Astrocyte of the cerebellum (primary cell): ENCODE measurements at regions not wholly inside any gene's neighbourhood (a gene's known extent, or its start where the extent isn't known, plus 50 kb on each side); places are given as distances from the start of the nearest gene placed in this dataset.
"Not testable (repeated sequence)": the region's sequence is repeated elsewhere in the genome, so short reads cannot be mapped to it uniquely, and the experiment has no call there.

Source experiments
- DNase-seq: peaks from one replicate; pipeline ENCODE4 v3.0.0-alpha.2; 2011; ENCODE audit warnings: low read depth
- H3K4me3 ChIP-seq: 2 replicates; pipeline ENCODE4 v1.5.1; 2011; ENCODE audit warnings: mild to moderate bottlenecking, low read depth, low read length, moderate library complexity
- CTCF ChIP-seq: IDR thresholded peaks from 2 replicates; pipeline ENCODE4 v1.5.1; 2012; ENCODE audit warnings: low read length, low read depth, moderate library complexity, mild to moderate bottlenecking; ENCODE audit errors: missing control alignments
- in situ Hi-C: cut with HindIII; loops from 2 replicates; pipeline ENCODE4 v1.10.0; 2017; ENCODE audit warnings: low sequenced_read_pairs

GRCh38 chr1:228842094-228842775 is 107.0 kb downstream of the RHOU start:
- H3K4me3 ChIP-seq: no peak overlapping the region
- in situ Hi-C loops: no loop called here
- TF ChIP-seq CTCF: no peak
- DNase-seq: peak; percentile 64

GRCh38 chr1:228845101-228845500 is 109.8 kb downstream of the RHOU start:
- TF ChIP-seq CTCF: no peak
- H3K4me3 ChIP-seq: no peak overlapping the region
- in situ Hi-C loops: no loop called here
- DNase-seq: no peak

GRCh38 chr1:228846952-228847351 is 111.7 kb downstream of the RHOU start:
- H3K4me3 ChIP-seq: no peak overlapping the region
- in situ Hi-C loops: no loop called here
- no peak for DNase-seq
- TF ChIP-seq CTCF: no peak

DNA sequence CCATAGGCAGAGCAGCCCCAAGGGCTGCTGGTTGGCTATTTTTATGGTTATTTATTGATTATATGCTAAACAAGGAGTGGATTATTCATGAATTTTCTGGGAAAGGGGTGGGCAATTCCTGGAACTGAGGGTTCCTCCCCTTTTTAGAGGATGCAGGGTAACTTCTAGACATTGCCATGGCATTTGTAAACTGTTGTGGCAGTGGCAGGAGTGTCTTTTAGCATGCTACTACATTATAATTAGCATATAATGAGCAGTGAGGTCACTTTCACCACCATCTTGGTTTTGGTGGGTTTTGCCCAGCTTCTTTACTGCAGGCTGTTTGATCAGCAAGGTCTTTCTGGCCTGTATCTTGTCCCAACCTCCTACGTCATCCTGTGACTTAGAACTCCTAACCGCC is 112.2 kb downstream of the RHOU start:
- H3K4me3 ChIP-seq, in situ Hi-C loops: not testable (repeated sequence)

GRCh38 chr1:228848406-228848805 is 113.1 kb downstream of the RHOU start:
- H3K4me3 ChIP-seq: no peak overlapping the region
- no peak for DNase-seq
- no peak for TF ChIP-seq CTCF
- in situ Hi-C loops: no loop called here

More for the DNA sequence above, 112.2 kb downstream of the RHOU start:
- not testable (repeated sequence) for DNase-seq

DNA sequence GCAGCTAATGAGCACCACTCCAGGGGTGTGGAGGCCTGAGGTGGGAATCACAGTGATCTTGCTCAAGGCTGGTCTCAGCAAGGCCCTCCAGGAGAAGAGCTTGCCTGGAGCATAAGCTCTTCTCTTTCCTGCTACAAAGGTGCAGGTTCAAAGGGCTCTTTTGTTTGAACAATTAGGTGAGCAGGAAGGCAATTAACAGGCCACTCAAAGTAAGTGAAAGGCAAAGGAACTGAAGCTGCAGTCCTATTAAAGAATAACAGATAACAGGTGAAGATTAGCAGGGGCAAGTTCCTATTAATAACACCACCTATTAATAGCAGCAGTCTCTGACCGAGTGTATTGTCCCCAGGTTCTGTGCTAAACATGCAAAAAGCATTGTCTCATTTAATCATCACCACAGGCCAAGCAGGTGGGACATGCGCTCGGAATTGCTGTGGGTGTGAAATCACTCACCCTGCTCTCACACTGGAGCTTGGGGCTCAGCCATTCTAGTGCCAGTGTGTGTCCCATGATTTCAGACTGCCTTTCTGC is 113.8 kb downstream of the RHOU start:
- in situ Hi-C loops: no loop called here
- DNase-seq: no peak
- no peak for TF ChIP-seq CTCF
- no peak overlapping the region for H3K4me3 ChIP-seq
